HEK293 (cell line): ENCODE measurements at regions not wholly inside any gene's neighbourhood (a gene's known extent, or its start where the extent isn't known, plus 50 kb on each side); places are given as distances from the start of the nearest gene placed in this dataset.

Experiments used
- CTCF ChIP-seq: fragments of 450-650 bp; formaldehyde crosslinking; IDR thresholded peaks from 2 replicates; pipeline ENCODE4 v1.5.1; 2016; ENCODE audit warnings: missing biosample characterization, missing genetic modification characterization
- HOXD13 ChIP-seq: sonication (generic); formaldehyde crosslinking; IDR thresholded peaks from 2 replicates; pipeline ENCODE4 v1.8.0; 2022; ENCODE audit warnings: missing genetic modification reagents, borderline replicate concordance
- PBX3 ChIP-seq: sonication (generic); formaldehyde crosslinking; IDR thresholded peaks from 2 replicates; pipeline ENCODE4 v1.8.1; 2022; ENCODE audit warnings: mild to moderate bottlenecking, moderate library complexity, missing genetic modification reagents
- RBAK ChIP-seq: fragments of 450-650 bp; formaldehyde crosslinking; IDR thresholded peaks from 2 replicates; pipeline ENCODE4 v1.5.1; 2016; ENCODE audit warnings: missing biosample characterization, missing genetic modification characterization
- ZBTB8A ChIP-seq: fragments of 450-650 bp; formaldehyde crosslinking; IDR thresholded peaks from 2 replicates; pipeline ENCODE4 v1.5.1; 2016; ENCODE audit warnings: missing biosample characterization, missing genetic modification characterization
- ZNF292 ChIP-seq: fragments of 450-650 bp; formaldehyde crosslinking; IDR thresholded peaks from 2 replicates; pipeline ENCODE4 v1.5.1; 2016; ENCODE audit warnings: low read depth, missing biosample characterization, missing genetic modification characterization, borderline replicate concordance
- ZNF341 ChIP-seq: fragments of 450-650 bp; formaldehyde crosslinking; IDR thresholded peaks from 2 replicates; pipeline ENCODE4; 2016; ENCODE audit warnings: low read depth, missing biosample characterization, missing genetic modification characterization
- ZNF391 ChIP-seq: fragments of 450-650 bp; formaldehyde crosslinking; IDR thresholded peaks from 2 replicates; pipeline ENCODE4 v1.5.1; 2016; ENCODE audit warnings: low read depth, missing biosample characterization, missing genetic modification characterization, borderline replicate concordance
- ZNF48 ChIP-seq: fragments of 450-650 bp; formaldehyde crosslinking; IDR thresholded peaks from 2 replicates; pipeline ENCODE4 v1.5.1; 2016; ENCODE audit warnings: missing biosample characterization, missing genetic modification characterization
- ZNF692 ChIP-seq: fragments of 450-650 bp; formaldehyde crosslinking; IDR thresholded peaks from 2 replicates; pipeline ENCODE4 v1.5.1; 2016; ENCODE audit warnings: missing biosample characterization, missing genetic modification characterization
- ZNF707 ChIP-seq: fragments of 450-650 bp; formaldehyde crosslinking; IDR thresholded peaks from 2 replicates; pipeline ENCODE4 v1.5.1; 2016; ENCODE audit warnings: missing biosample characterization, missing genetic modification characterization
- ZNF776 ChIP-seq: fragments of 450-650 bp; formaldehyde crosslinking; IDR thresholded peaks from 2 replicates; pipeline ENCODE4 v1.5.0; 2017; ENCODE audit warnings: missing biosample characterization, missing genetic modification characterization, borderline replicate concordance
- TF ChIP-seq, protein P1 (sequence below): fragments of 450-650 bp; formaldehyde crosslinking; IDR thresholded peaks from 2 replicates; pipeline ENCODE4 v1.5.1; 2016; ENCODE audit warnings: missing biosample characterization, missing genetic modification characterization, low read depth

GRCh38 chr1:191016765-191017164 is 539.1 kb upstream of the BRINP3 start:
- no peak for TF ChIP-seq CTCF
- no peak for TF ChIP-seq ZNF292 (tag by site-specific recombination)
- TF ChIP-seq ZNF776 (tag by site-specific recombination): no peak
- no peak for TF ChIP-seq ZBTB8A (tag by site-specific recombination)
- TF ChIP-seq ZNF391 (tag by site-specific recombination): no peak
- no peak for TF ChIP-seq ZNF692 (tag by site-specific recombination)
- TF ChIP-seq PBX3 (CRISPR knock-in tag): no peak
- no peak for TF ChIP-seq ZNF48 (tag by site-specific recombination)
- TF ChIP-seq, protein P1, sequence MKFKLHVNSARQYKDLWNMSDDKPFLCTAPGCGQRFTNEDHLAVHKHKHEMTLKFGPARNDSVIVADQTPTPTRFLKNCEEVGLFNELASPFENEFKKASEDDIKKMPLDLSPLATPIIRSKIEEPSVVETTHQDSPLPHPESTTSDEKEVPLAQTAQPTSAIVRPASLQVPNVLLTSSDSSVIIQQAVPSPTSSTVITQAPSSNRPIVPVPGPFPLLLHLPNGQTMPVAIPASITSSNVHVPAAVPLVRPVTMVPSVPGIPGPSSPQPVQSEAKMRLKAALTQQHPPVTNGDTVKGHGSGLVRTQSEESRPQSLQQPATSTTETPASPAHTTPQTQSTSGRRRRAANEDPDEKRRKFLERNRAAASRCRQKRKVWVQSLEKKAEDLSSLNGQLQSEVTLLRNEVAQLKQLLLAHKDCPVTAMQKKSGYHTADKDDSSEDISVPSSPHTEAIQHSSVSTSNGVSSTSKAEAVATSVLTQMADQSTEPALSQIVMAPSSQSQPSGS (tag by site-specific recombination): no peak
- TF ChIP-seq HOXD13 (CRISPR knock-in tag): no peak
- TF ChIP-seq ZNF707 (tag by site-specific recombination): no peak
- no peak for TF ChIP-seq ZNF341
- no peak for TF ChIP-seq RBAK (tag by site-specific recombination)
